Memory B cell (primary cell): ENCODE measurements at regions not wholly inside any gene's neighbourhood (a gene's known extent, or its start where the extent isn't known, plus 50 kb on each side); places are given as distances from the start of the nearest gene placed in this dataset.

Source experiments
- ATAC-seq: fragments of 150-1000 bp; cut with Tn5 transposase; 2 replicates; pipeline ENCODE4 v1.10.0; 2021; ENCODE audit warnings: low read depth, mild to moderate bottlenecking, moderate library complexity
- DNase-seq, 2 donors: peaks; one replicate each; pipeline ENCODE4 v3.0.0; 2022; ENCODE audit warnings: low spot score in 2 of 2
- H3K27ac Mint-ChIP-seq: one replicate; pipeline ENCODE4 v1.8.0; 2022; ENCODE audit warnings: mild to moderate bottlenecking, moderate library complexity, mixed read lengths
- H3K27me3 Mint-ChIP-seq: one replicate; pipeline ENCODE4 v1.8.0; 2022; ENCODE audit warnings: mixed read lengths
- H3K36me3 Mint-ChIP-seq: one replicate; pipeline ENCODE4 v1.8.0; 2022; ENCODE audit warnings: mild to moderate bottlenecking, mixed read lengths
- H3K4me1 Mint-ChIP-seq: one replicate; pipeline ENCODE4 v1.8.0; 2022; ENCODE audit warnings: mixed read lengths
- H3K4me3 Mint-ChIP-seq: one replicate; pipeline ENCODE4 v1.8.0; 2022; ENCODE audit warnings: mild to moderate bottlenecking, moderate library complexity, mixed read lengths
- H3K9me3 Mint-ChIP-seq: one replicate; pipeline ENCODE4 v1.8.0; 2022; ENCODE audit warnings: mixed read lengths

DNA sequence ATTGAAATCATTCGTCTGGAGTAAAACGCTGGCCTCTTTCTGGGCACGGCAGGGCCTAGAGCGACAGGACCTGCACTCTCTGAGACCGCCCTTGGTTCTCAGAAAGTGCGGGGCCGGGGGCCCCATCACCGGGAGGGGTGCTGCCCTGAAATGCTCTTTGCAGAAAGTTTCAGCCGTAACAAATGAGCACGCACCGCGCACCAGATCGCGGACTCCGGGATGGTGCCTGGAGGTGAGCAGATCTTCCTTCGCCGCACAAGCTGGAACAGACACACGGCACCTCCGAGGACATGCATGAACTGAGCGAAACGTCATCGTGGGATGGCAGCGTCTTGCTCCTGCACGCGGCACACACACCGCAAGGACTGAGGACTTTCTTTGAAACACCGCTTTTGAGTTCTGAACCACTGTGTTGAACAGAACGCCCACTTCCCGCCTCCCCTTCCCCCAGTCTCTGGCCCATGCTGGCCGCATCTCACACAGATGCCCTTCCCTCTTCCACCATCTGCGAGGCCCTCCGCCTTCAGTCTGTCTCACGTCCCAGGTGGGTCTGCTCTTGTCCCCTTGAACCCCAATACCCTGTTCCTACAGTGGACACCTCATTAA lies 538.7 kb upstream of the MGMT start:
- DNase-seq (no peak), ATAC-seq (no peak)
- Mint-ChIP-seq H3K36me3 (no peaks in the 10 kb centered on the region), H3K27ac (no peak overlapping the region), H3K4me1 (no peaks in the 10 kb centered on the region), H3K9me3 (peaks cover 8% of the 10 kb centered on the region), H3K4me3 (no peak overlapping the region), H3K27me3 (no peaks in the 10 kb centered on the region)

DNA sequence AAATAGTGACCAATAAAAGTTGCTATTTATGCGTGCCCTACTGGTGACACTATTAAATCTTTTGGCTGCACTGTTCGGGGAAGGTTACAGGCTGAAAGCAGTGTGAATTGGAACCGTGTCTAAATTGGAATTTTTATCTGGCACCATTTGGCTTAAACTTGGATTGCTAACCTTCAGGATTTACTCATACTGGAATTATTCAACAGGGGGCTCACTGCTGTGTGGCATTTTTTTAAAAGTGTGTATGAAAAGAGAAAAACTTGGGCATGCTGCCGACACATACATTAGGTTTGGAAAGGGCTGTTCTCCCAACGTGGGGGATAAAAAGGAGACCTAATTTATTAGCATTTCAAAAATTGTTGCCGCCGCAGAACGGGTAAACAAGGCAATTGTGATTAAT lies 537.9 kb upstream of the MGMT start:
- no peaks in the 10 kb centered on the region for H3K36me3 Mint-ChIP-seq
- ATAC-seq (no peak), DNase-seq (no peak)
- no peak overlapping the region for H3K27ac Mint-ChIP-seq
- no peak overlapping the region for H3K4me3 Mint-ChIP-seq
- H3K4me1 Mint-ChIP-seq = no peaks in the 10 kb centered on the region
- H3K9me3 Mint-ChIP-seq = peaks cover 8% of the 10 kb centered on the region
- no peaks in the 10 kb centered on the region for H3K27me3 Mint-ChIP-seq

DNA sequence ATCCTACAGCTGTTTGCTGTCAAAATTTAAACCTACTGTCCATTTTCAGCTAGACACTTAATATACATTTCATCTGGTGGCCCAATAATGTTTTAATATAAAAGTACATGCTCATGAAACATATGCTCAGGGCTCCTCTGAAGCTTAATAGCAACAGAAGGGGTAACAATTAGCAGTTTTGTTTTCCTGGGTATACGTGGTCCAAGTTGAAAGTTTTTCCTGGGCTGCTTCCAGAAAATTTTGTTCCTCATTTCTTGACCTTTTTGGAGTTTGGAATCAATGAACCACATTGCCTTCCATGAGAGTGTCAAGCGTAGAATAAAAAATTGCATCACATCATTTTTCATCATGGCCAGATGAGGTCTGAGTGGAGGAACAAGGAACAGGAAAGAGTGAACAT lies 537.3 kb upstream of the MGMT start:
- no peaks in the 10 kb centered on the region for H3K36me3 Mint-ChIP-seq
- H3K9me3 Mint-ChIP-seq = peaks cover 5% of the 10 kb centered on the region
- H3K27ac Mint-ChIP-seq = no peak overlapping the region
- H3K27me3 Mint-ChIP-seq = no peaks in the 10 kb centered on the region
- ATAC-seq (no peak), DNase-seq (no peak)
- H3K4me3 Mint-ChIP-seq = no peak overlapping the region
- H3K4me1 Mint-ChIP-seq = no peaks in the 10 kb centered on the region

DNA sequence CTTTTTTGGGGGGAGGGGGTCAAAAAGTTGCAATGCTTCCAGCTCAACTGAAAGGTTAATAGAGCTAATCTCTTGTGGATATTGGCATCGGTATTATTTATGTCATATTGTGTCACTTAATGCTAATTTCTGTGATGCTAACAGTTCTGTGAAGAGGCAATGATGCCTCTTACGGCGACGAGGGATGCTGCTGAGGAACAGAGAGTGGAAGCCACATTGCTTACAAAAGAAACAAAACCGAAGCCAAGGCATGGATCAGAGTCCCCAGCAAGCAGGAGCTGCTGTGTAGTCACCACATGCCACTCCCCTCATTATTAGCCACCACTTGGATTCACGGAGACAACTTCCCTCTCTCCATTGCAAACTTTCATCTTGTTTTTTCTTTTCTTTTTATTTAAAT lies 536.5 kb upstream of the MGMT start:
- Mint-ChIP-seq H3K27ac (no peak overlapping the region), H3K4me1 (no peaks in the 10 kb centered on the region), H3K4me3 (no peak overlapping the region), H3K9me3 (peaks cover 5% of the 10 kb centered on the region), H3K36me3 (no peaks in the 10 kb centered on the region), H3K27me3 (no peaks in the 10 kb centered on the region)
- ATAC-seq = no peak
- DNase-seq = no peak

DNA sequence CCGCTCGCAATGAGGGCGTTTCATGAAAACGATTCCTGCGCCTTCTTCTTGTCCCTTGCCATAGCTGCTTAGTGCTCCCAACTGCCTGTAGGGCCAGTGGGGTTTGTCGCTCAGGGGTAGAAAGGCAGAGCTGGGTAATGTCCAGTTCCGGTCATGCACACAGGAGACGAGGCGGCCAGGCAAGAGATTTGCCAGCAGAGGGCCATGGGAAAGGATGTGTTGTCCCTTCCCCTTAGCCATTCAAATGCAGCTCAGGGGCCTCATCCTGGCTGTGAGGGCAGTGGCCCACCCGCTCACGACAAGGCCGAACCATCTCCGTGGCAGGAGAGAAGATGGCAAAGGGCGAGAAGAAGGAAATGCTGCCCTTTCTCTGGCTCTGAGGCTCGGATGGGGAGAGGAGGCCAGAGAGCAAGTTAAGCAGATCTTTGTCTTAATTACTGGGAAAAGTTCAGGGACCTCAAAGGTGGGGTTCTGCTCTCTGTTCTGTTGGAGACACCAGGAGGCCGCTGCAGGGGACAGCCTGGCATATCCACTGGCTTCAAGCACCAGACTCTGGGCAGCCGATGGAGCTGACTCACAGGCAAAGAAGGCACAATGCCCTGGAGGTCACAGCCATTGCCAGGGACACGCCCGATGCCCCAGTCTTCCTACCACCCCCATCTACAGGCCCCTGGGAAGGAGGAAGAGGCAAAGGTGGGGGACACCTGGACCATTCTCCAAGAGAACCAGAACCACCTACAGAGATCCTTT lies 534.8 kb upstream of the MGMT start:
- Mint-ChIP-seq H3K4me1 (no peaks in the 10 kb centered on the region), H3K9me3 (peaks cover 2% of the 10 kb centered on the region), H3K36me3 (no peaks in the 10 kb centered on the region), H3K27ac (no peak overlapping the region), H3K4me3 (no peak overlapping the region), H3K27me3 (peaks cover 2% of the 10 kb centered on the region)
- ATAC-seq = no peak
- DNase-seq = no peak

DNA sequence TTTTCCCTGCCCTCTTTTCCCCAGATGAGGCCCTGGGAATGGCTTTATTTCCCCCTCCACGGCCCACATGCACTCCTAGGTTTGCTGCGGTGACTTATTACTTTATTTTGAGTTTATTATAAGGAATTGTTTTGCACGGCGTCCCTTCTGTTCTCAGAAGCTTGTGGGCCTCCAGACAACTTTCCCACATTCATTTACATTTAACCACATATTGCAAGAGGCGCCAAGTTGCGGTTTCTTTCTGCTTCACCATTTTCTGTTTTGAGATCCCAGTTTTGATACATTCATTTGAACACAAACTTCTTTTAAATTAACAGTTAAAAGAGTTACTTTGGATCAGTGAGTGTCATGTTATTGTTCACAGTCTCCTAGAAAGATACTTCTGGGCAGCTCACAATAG lies 532.5 kb upstream of the MGMT start:
- Mint-ChIP-seq H3K4me1 (no peaks in the 10 kb centered on the region), H3K9me3 (no peaks in the 10 kb centered on the region), H3K4me3 (no peak overlapping the region), H3K27me3 (peaks cover 5% of the 10 kb centered on the region), H3K27ac (no peak overlapping the region), H3K36me3 (no peaks in the 10 kb centered on the region)
- DNase-seq (no peak), ATAC-seq (no peak)

DNA sequence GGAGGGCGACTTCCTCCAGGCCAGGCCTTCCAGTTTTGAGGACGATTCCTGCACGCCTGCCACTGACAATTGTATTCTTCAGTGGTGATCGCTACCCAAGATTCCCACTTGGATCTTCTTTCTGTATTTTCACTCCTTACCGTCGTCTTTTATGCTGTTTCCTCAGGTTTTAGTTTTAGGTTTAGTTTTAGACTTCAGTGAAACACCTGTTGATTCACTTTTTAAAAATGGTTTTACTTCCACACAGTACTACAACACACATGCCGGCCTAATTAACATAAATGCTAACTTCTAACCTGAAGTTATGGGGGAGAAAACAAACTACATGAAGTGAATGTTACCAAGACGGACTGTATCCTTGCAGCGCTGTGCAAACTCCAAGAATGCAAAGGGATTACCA lies 530.6 kb upstream of the MGMT start:
- Mint-ChIP-seq H3K4me1 (no peaks in the 10 kb centered on the region), H3K27me3 (peaks cover 7% of the 10 kb centered on the region), H3K9me3 (no peaks in the 10 kb centered on the region), H3K36me3 (no peaks in the 10 kb centered on the region), H3K4me3 (no peak overlapping the region), H3K27ac (no peak overlapping the region)
- no peak for ATAC-seq
- DNase-seq = no peak

DNA sequence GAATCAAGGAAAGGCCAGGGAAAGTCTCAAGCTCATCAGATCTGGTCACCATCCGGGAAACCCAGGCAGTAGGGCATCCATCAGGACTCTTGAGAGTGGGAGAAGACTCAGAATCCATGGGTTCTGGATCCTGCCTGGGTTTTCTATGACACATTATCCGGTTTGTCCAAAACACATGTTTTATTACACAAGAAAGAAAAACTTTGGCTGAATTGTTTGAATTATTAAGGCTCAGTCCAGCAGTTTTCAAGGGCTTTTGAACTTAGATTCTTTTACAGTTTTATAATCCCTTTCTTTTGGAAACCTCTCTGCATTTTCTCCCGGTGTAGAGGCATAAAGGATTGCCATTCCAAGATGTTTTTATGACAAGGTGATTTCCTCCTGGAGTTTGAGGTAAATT lies 528.5 kb upstream of the MGMT start:
- no peak for ATAC-seq
- H3K36me3 Mint-ChIP-seq = no peaks in the 10 kb centered on the region
- H3K4me1 Mint-ChIP-seq = no peaks in the 10 kb centered on the region

DNA sequence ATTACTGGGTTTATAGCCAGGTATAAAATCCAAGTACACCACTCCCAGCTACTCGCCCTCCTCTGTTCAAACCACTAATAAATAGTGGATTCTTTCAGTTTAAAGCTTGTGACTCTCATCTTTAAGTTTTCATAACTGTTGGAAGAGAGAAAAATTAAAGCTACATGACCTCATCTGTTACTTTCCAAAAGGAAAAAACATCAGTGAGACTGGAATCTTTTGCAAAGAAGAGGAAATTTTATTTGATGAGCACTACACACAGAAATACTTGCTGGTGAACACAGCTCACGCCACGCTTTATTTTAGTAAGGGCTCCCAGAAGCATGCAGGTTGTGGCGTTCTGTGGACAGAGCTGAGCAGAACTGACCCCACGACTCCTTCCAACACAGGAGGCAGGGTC lies 527.0 kb upstream of the MGMT start:
- peaks cover 7% of the 10 kb centered on the region for H3K9me3 Mint-ChIP-seq
- DNase-seq = no peak
- H3K27me3 Mint-ChIP-seq = peaks cover 7% of the 10 kb centered on the region
- H3K4me3 Mint-ChIP-seq = no peak overlapping the region
- no peak for ATAC-seq
- H3K27ac Mint-ChIP-seq = no peak overlapping the region
- H3K4me1 Mint-ChIP-seq = no peaks in the 10 kb centered on the region
- H3K36me3 Mint-ChIP-seq = no peaks in the 10 kb centered on the region

More for the DNA sequence above, 528.5 kb upstream of the MGMT start:
- H3K27ac Mint-ChIP-seq = no peak overlapping the region
- H3K4me3 Mint-ChIP-seq = no peak overlapping the region
- no peak for DNase-seq
- peaks cover 7% of the 10 kb centered on the region for H3K27me3 Mint-ChIP-seq
- no peaks in the 10 kb centered on the region for H3K9me3 Mint-ChIP-seq

DNA sequence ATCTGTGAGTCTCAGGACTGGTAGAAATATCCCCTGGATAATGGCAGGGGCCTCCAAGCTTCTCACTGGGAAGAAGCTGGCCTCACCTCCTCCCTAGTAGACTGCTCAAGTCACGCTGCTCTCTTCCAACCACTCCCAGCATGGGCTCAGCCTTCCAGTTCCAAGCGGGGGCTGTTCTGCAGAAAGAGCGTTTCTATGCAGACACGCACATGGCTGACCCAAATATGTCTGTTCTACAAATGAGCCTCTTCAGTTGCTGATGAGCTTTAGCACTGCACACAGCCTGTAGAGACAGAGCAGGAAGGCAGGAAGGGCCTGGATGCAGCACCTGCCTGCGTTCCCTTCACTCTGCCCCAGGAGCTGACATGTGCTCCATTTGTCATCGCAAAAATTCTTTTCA lies 523.9 kb upstream of the MGMT start:
- no peak for DNase-seq
- no peak overlapping the region for H3K4me3 Mint-ChIP-seq
- peaks cover 14% of the 10 kb centered on the region for H3K9me3 Mint-ChIP-seq
- no peak for ATAC-seq
- no peak overlapping the region for H3K27ac Mint-ChIP-seq
- peaks cover 6% of the 10 kb centered on the region for H3K27me3 Mint-ChIP-seq
- H3K4me1 Mint-ChIP-seq = no peaks in the 10 kb centered on the region
- H3K36me3 Mint-ChIP-seq = no peaks in the 10 kb centered on the region

DNA sequence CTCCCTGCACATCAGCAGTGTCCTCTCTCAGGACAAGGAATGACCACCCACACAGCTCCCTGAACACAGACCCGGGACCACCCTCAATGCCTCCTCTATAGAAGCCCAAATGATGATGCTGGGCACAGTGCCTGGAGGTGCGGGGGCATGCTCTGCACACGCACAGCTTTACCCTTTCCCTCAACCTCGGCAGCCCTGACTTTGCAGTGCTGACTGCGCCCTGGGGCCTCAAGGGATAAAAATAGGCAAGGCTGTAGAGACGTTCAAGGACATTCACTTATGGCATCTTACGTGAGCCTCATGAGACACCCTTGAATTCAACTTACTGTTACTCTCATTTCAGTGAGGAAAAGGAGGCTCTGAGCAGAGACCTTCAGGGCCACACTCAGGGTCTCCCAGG lies 521.6 kb upstream of the MGMT start:
- no peak for ATAC-seq
- H3K9me3 Mint-ChIP-seq = peaks cover 14% of the 10 kb centered on the region
- no peaks in the 10 kb centered on the region for H3K36me3 Mint-ChIP-seq

DNA sequence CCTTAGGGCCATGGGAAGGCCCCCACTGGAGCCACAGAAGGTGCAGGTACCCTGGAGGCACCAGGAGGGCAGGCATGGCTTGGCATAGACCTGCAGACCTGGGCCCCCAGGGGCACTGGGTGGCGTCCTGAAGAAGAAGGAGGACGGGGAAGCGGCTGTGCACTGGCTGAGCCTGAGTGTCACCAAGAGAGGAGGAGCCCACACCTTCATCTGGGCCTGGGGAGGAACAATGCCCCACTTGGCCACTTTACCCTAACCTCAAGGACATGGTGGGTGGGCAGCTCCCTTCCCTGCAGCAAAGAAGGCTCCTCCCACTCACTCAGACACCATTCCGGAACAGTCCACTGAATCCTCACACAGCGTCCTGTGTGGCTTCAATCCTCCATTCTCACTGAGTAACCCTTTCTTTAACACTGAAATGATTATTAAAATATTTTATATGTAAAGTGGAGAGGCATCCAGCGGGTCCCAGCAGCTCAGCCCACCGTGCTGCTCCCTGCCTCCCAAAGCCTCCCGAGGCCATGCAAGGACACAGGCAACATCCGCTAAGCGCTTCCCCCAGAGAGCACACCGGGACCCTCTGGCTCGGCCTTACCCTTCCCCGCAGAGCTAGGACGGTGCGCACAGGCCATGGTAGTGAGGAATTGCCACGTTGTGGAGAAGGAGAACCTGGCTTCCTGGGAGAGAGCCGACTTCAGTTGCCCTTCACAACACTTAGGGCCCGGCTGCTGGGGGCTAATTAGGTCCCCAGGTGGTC lies 516.7 kb upstream of the MGMT start:
- no peaks in the 10 kb centered on the region for H3K27me3 Mint-ChIP-seq
- ATAC-seq (no peak), DNase-seq (no peak)
- H3K9me3 Mint-ChIP-seq = peaks cover 7% of the 10 kb centered on the region
- no peak overlapping the region for H3K4me3 Mint-ChIP-seq
- H3K27ac Mint-ChIP-seq = no peak overlapping the region
- H3K36me3 Mint-ChIP-seq = no peaks in the 10 kb centered on the region
- H3K4me1 Mint-ChIP-seq = no peaks in the 10 kb centered on the region

More for the DNA sequence above, 521.6 kb upstream of the MGMT start:
- Mint-ChIP-seq H3K4me1 (no peaks in the 10 kb centered on the region), H3K27ac (no peak overlapping the region), H3K27me3 (peaks cover 2% of the 10 kb centered on the region), H3K4me3 (no peak overlapping the region)
- no peak for DNase-seq

DNA sequence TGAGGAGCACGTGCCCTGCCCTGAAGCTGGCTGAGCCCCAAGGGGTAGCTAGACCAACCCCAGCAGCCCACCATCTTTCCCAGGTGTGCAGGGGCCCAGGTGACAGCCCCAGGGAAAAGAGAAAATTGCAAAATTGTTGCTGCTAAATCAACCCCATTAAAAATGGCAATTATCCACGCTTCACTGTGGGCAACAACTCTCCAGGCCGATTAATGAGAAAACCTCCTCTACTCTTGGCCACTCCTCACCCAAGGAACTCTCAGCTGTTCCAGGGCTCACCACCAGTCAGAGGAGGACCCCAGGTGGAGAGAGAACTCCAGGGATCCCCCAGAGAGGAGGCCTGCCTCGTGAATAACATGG lies 516.1 kb upstream of the MGMT start:
- Mint-ChIP-seq H3K9me3 (peaks cover 7% of the 10 kb centered on the region), H3K4me3 (no peak overlapping the region), H3K4me1 (no peaks in the 10 kb centered on the region), H3K27ac (no peak overlapping the region), H3K27me3 (no peaks in the 10 kb centered on the region), H3K36me3 (no peaks in the 10 kb centered on the region)
- ATAC-seq (no peak), DNase-seq (no peak)

DNA sequence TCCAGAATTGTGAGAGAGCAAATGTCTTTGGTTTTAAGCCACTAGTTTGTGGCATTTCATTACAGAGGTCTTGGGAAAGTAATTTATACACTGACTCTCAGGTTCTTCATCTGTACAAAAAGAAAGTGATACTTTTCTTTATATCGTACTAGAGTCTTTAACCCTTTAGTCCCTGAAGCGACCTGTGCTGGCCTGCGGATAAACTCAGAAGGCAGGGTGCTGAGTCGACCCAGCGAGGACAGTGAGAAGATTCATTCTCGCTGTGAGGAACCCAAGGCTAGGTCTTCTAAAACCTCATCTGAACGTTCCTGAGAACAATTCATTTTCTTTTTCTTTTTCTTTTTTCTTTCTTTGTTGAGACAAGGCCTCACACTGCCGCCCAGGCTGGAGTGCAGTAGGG lies 514.2 kb upstream of the MGMT start:
- H3K36me3 Mint-ChIP-seq = no peaks in the 10 kb centered on the region
- DNase-seq (no peak), ATAC-seq (no peak)
- H3K4me3 Mint-ChIP-seq = no peak overlapping the region
- no peaks in the 10 kb centered on the region for H3K27me3 Mint-ChIP-seq
- H3K27ac Mint-ChIP-seq = no peak overlapping the region
- H3K9me3 Mint-ChIP-seq = no peaks in the 10 kb centered on the region
- H3K4me1 Mint-ChIP-seq = no peaks in the 10 kb centered on the region
